Sigmoid colon (tissue), 6 donors: ENCODE measurements at regions not wholly inside any gene's neighbourhood (a gene's known extent, or its start where the extent isn't known, plus 50 kb on each side); places are given as distances from the start of the nearest gene placed in this dataset.

Experiments used
- DNase-seq: peaks from one replicate; pipeline ENCODE4 v3.0.0-alpha.2; 2019
- H3K27ac ChIP-seq, 4 donors: fragments of 200-600 bp; sonication (generic); one replicate each; pipeline ENCODE4 v1.5.1; 2016 to 2019; ENCODE audit warnings: mild to moderate bottlenecking in 1 of 4
- H3K27me3 ChIP-seq, 3 donors: fragments of 200-600 bp; sonication (generic); one replicate each; pipeline ENCODE4 v1.5.1; 2019; ENCODE audit warnings: mild to moderate bottlenecking in 1 of 3
- H3K36me3 ChIP-seq, 4 donors: fragments of 200-600 bp; sonication (generic); one replicate each; pipeline ENCODE4 v1.5.1; 2016 to 2019
- H3K4me1 ChIP-seq, 4 donors: fragments of 200-600 bp; sonication (generic); one replicate each; pipeline ENCODE4 v1.5.1; 2017 to 2019
- H3K4me3 ChIP-seq, 4 donors: fragments of 200-600 bp; sonication (generic); one replicate each; pipeline ENCODE4 v1.5.1; 2017 to 2019; ENCODE audit warnings: mild to moderate bottlenecking in 2 of 4, moderate library complexity in 1 of 4
- H3K9me3 ChIP-seq, 4 donors: fragments of 200-600 bp in 3 of 4; sonication (generic) in 3 of 4; one replicate each; pipeline versions ENCODE4 v1.5.1 to v1.6.1; 2013 to 2019
- CTCF ChIP-seq, 4 experiments: fragments of 450-650 bp in 3 of 4; fragments of 200-600 bp in 1 of 4; IDR thresholded peaks; one replicate each; pipeline ENCODE4 v1.5.1; 2016 to 2019; ENCODE audit warnings: antibody characterized with exemption in 4 of 4, mild to moderate bottlenecking in 3 of 4, moderate library complexity in 2 of 4
- EP300 ChIP-seq, 4 donors: sonication (generic); formaldehyde crosslinking; IDR thresholded peaks; one replicate each; pipeline ENCODE4 v1.6.1; 2017; ENCODE audit warnings: antibody characterized with exemption in 4 of 4
- POLR2A ChIP-seq, 2 donors: fragments of 450-650 bp; IDR thresholded peaks; one replicate each; pipeline ENCODE4 v1.6.1; 2016; ENCODE audit warnings: antibody characterized with exemption in 2 of 2, mild to moderate bottlenecking in 2 of 2, moderate library complexity in 2 of 2
- POLR2AphosphoS5 ChIP-seq, 4 donors: sonication (generic); formaldehyde crosslinking; IDR thresholded peaks; one replicate each; pipeline ENCODE4 v1.6.1; 2017; ENCODE audit warnings: antibody characterized with exemption in 4 of 4
- WGBS, 2 donors: extraction: QIAGEN DNeasy Blood & Tissue Kit; methylation state at CpG; one replicate each; pipeline ENCODE4 v1.1.7; 2013; 5-methylcytosine and 5-hydroxymethylcytosine counted together
- intact Hi-C: fragments of 100-400 bp; cut with DNase I; formaldehyde crosslinking; loops from one replicate; pipeline ENCODE4 v1.15.1; 2023
- donor health status: healthy with polysubstance abuse.
- donor health status: healthy.

GRCh38 chr2:196499686-196500085 lies 139.8 kb upstream of the CCDC150 start:
- H3K9me3 ChIP-seq = peaks cover 0 to 8% (median 4%) of the 10 kb centered on the region in 4 donors
- no peak overlapping the region for H3K27ac ChIP-seq
- WGBS, 2 donors = 88 to 90% methylated on average over 2 of the region's 2 CpGs
- DNase-seq = no peak
- TF ChIP-seq CTCF (IDR thresholded peaks at IDR 0.05) = no peak
- no peak for TF ChIP-seq POLR2AphosphoS5 (IDR thresholded peaks at IDR 0.05)
- TF ChIP-seq POLR2A (IDR thresholded peaks at IDR 0.05) = no peak
- TF ChIP-seq EP300 (IDR thresholded peaks at IDR 0.05) = no peak
- H3K36me3 ChIP-seq = no peaks in the 10 kb centered on the region
- H3K4me3 ChIP-seq = no peak overlapping the region
- intact Hi-C loops = no loop called here
- no peaks in the 10 kb centered on the region for H3K4me1 ChIP-seq
- no peaks in the 10 kb centered on the region for H3K27me3 ChIP-seq

GRCh38 chr2:196500686-196501431 lies 138.7 kb upstream of the CCDC150 start:
- intact Hi-C loops = no loop called here
- TF ChIP-seq POLR2A (IDR thresholded peaks at IDR 0.05) = no peak
- no peak for TF ChIP-seq POLR2AphosphoS5 (IDR thresholded peaks at IDR 0.05)
- TF ChIP-seq CTCF (IDR thresholded peaks at IDR 0.05) = no peak
- no peak for TF ChIP-seq EP300 (IDR thresholded peaks at IDR 0.05)
- H3K27me3 ChIP-seq = no peaks in the 10 kb centered on the region
- no peak overlapping the region for H3K4me3 ChIP-seq
- no peaks in the 10 kb centered on the region for H3K4me1 ChIP-seq
- H3K36me3 ChIP-seq = no peaks in the 10 kb centered on the region
- H3K9me3 ChIP-seq = peaks cover 0 to 8% (median 4%) of the 10 kb centered on the region in 4 donors
- 84 to 87% methylated on average over 4 of the region's 4 CpGs for WGBS, 2 donors
- DNase-seq = no peak
- no peak overlapping the region for H3K27ac ChIP-seq

GRCh38 chr2:196501836-196502235 lies 137.7 kb upstream of the CCDC150 start:
- H3K4me1 ChIP-seq = no peaks in the 10 kb centered on the region
- no peak overlapping the region for H3K27ac ChIP-seq
- peaks cover 0 to 8% (median 4%) of the 10 kb centered on the region in 4 donors for H3K9me3 ChIP-seq
- TF ChIP-seq POLR2A (IDR thresholded peaks at IDR 0.05) = no peak
- no peak for TF ChIP-seq EP300 (IDR thresholded peaks at IDR 0.05)
- TF ChIP-seq POLR2AphosphoS5 (IDR thresholded peaks at IDR 0.05) = no peak
- TF ChIP-seq CTCF (IDR thresholded peaks at IDR 0.05) = no peak
- H3K27me3 ChIP-seq = no peaks in the 10 kb centered on the region
- DNase-seq = no peak
- intact Hi-C loops = no loop called here
- no peaks in the 10 kb centered on the region for H3K36me3 ChIP-seq
- H3K4me3 ChIP-seq = no peak overlapping the region
- WGBS, 2 donors = 69 to 78% methylated on average over 2 of the region's 2 CpGs

GRCh38 chr2:196502386-196502785 lies 137.1 kb upstream of the CCDC150 start:
- TF ChIP-seq POLR2AphosphoS5 (IDR thresholded peaks at IDR 0.05) = no peak
- TF ChIP-seq EP300 (IDR thresholded peaks at IDR 0.05) = no peak
- TF ChIP-seq CTCF (IDR thresholded peaks at IDR 0.05) = no peak
- no peak for TF ChIP-seq POLR2A (IDR thresholded peaks at IDR 0.05)
- no peaks in the 10 kb centered on the region for H3K27me3 ChIP-seq
- peaks cover 0 to 8% (median 4%) of the 10 kb centered on the region in 4 donors for H3K9me3 ChIP-seq
- H3K4me1 ChIP-seq = no peaks in the 10 kb centered on the region
- intact Hi-C loops = no loop called here
- no peak overlapping the region for H3K27ac ChIP-seq
- H3K4me3 ChIP-seq = no peak overlapping the region
- 91 to 92% methylated on average over 6 of the region's 6 CpGs for WGBS, 2 donors
- no peaks in the 10 kb centered on the region for H3K36me3 ChIP-seq
- no peak for DNase-seq

- H3K4me1 ChIP-seq = no peaks in the 10 kb centered on the region
- TF ChIP-seq CTCF (IDR thresholded peaks at IDR 0.05) (no peak), EP300 (IDR thresholded peaks at IDR 0.05) (no peak), POLR2AphosphoS5 (IDR thresholded peaks at IDR 0.05) (no peak), POLR2A (IDR thresholded peaks at IDR 0.05) (no peak)
- H3K4me3 ChIP-seq = no peak overlapping the region
- H3K27me3 ChIP-seq = no peaks in the 10 kb centered on the region
- no peak overlapping the region for H3K27ac ChIP-seq
- H3K9me3 ChIP-seq = peaks cover 0 to 7% (median 4%) of the 10 kb centered on the region in 4 donors
- no peak for DNase-seq
- no peaks in the 10 kb centered on the region for H3K36me3 ChIP-seq
- intact Hi-C loops = no loop called here
- 77 to 84% methylated on average over 4 of the region's 4 CpGs for WGBS, 2 donors
Observed at GRCh38 chr2:196503398-196503797, 136.1 kb upstream of the CCDC150 start.
